Nucleus accumbens (tissue), 56 donors: ENCODE measurements at regions not wholly inside any gene's neighbourhood (a gene's known extent, or its start where the extent isn't known, plus 50 kb on each side); places are given as distances from the start of the nearest gene placed in this dataset.
A peak's percentile ranks its signal among the peaks of the same experiment; 100 is the strongest.
"Not testable (repeated sequence)": the region's sequence is repeated elsewhere in the genome, so short reads cannot be mapped to it uniquely, and the experiment has no call there.

ENCODE experiments used
- DNase-seq, 56 donors: peaks; one replicate each; lab custom pipeline; 2025; lab: John Stamatoyannopoulos, UW

DNA sequence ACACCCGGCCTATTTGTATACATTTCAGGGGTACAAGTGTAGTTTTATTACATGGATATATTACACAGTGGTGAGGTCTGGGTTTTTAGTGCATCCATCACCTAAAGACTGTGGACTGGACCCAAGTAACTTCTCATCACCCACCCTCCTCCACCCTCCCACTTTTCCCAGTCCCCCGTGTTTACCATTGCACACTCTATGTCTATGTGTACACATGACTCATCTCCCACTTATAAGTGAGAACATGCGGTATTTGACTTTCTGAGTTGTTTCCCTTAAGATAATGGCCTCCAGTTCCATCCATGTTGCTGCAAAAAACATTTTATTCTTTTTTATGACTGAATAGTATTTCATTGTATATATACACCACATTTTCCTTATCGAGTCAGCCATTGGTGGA lies 98.9 kb upstream of the WAC start:
- DNase-seq = no peak

DNA sequence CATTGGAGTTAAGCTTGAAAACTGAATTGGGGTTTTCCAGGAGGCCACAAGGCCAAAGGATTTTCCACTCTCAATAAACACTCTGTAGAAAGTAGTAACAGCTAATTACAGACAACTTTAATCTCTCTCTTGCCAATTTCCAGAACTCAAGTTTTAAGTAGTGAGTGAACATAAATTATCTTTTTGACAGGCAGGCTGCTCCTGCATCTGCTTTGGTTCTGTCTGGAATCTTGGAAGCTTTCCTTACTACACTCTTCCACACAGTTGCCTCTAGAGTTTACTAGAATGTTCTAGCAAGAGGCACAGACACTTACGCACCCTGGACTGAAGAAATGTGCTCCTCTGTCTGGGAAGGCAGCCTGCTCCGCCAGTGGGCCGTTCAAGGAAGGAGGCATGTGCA lies 90.5 kb upstream of the WAC start:
- DNase-seq = peak in 1 of 56 donors; percentile 0

GRCh38 chr10:28444031-28444430 lies 88.9 kb upstream of the WAC start:
- no peak for DNase-seq

- DNase-seq = no peak
Observed at GRCh38 chr10:28445516-28445915, 87.4 kb upstream of the WAC start.

DNA sequence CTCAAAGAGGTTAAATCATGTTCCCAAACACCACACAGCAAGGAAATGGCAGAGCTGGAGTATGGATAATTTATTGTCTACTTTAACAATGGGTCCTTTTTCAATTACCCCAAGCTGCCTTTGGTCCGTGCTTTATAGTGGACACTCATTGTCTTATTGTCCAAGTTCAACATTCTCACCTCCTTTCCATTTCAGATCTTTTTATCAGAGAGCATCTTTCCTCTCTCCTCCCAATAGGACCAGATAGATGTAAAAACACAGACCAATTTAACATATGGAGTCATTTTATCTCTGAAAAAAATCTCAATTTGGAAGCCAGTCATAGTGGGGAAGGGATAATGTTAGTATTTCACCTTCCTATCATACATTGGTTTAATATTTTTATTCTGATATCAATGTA lies 83.5 kb upstream of the WAC start:
- DNase-seq = no peak

DNA sequence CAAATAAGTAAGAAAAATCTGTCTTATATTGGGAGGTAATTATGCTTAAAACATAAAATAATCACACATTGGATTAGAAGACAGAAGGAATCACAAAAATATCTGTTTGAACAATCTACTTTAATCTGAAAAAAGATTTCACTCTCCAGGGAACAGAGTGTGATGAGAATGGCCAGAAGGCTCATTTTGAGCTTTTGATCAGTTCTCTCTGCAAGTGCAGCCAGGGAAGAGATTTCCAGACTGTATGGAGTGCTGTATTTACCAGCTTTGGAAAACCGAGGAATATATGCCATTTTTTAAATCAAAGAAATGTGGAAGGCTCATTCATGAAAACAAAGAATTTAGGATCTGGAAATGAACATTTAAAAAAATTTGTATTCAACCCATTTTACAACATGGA lies 83.0 kb upstream of the WAC start:
- DNase-seq = no peak

GRCh38 chr10:28453926-28454325 lies 79.0 kb upstream of the WAC start:
- no peak for DNase-seq

GRCh38 chr10:28457110-28457509 lies 75.8 kb upstream of the WAC start:
- DNase-seq = no peak

GRCh38 chr10:28457873-28458272 lies 75.0 kb upstream of the WAC start:
- not testable (repeated sequence) for DNase-seq

GRCh38 chr10:28459453-28460144 lies 73.3 kb upstream of the WAC start:
- DNase-seq = no peak

GRCh38 chr10:28463141-28463540 lies 69.8 kb upstream of the WAC start:
- DNase-seq = no peak

DNA sequence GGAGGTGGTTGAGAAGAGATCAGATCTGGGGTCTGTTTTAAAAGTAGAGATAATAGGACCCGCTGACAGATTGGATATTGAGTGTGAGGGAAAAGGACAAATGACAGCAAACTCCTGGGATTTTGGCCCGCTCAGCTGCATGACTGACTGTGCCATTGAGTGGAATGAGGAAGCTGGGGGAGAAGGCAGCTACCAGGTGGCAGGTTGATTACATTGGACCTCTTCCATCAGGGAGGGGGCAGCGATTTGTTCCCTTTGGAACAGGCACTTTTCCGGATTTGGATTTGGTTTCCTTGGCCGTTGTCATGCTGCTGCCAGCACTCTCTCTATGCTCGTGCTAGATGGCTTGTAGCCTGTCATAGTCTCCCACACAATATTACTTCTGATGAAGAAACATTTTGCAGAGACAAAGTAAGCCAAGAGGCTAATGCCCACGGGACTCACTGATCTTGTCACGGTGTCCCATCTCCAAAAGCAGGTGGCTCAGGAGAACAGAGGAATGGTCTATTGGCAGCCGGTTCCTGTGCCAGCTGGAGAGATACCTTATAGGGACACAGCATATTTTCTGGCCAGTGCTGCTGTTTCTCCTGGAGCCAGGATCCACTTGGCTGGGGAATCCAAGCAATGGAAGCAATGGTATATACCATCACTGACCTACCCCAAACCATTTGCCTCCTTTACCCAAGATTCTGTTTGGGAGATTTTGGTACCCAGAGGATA lies 69.1 kb upstream of the WAC start:
- DNase-seq = no peak

- DNase-seq = no peak
Observed at GRCh38 chr10:28467615-28468014, 65.3 kb upstream of the WAC start.

DNA sequence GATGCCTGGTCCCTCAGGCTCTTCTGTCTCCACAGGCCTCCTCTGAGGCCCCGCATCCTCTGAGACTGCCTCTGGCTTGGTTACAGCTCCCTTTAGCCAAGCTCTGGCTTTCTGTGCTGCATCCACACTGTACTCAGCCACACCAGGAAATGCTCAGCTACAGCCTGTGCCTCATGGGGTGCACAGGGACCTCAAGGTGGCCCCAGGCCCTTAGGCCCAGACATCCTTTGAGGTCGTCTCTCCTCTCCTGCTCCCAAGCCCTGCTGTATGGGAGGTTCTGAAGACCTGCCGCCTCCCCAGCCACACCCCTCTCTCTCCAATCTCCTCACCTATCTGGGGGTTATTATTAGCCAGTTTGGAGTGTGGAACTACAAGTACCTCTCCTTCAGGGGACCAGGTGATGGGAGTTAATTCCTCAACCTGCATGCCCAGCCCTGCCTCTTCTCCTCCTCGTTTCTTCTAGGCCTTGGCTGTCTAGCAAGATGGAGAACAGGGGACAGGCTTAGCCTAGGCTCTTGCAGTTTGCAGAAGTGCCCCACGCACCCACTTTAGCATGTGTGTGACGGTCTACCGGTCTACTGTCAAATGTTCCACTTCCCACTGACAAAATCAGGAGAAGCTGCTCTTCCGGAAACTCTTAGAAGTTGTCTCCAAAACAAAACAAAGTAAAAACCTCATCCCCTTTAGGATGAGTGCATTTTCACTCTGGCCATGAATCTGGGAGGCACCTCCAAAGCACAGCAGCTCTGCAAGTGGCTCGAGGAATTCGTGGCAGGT lies 64.0 kb upstream of the WAC start:
- no peak for DNase-seq

DNA sequence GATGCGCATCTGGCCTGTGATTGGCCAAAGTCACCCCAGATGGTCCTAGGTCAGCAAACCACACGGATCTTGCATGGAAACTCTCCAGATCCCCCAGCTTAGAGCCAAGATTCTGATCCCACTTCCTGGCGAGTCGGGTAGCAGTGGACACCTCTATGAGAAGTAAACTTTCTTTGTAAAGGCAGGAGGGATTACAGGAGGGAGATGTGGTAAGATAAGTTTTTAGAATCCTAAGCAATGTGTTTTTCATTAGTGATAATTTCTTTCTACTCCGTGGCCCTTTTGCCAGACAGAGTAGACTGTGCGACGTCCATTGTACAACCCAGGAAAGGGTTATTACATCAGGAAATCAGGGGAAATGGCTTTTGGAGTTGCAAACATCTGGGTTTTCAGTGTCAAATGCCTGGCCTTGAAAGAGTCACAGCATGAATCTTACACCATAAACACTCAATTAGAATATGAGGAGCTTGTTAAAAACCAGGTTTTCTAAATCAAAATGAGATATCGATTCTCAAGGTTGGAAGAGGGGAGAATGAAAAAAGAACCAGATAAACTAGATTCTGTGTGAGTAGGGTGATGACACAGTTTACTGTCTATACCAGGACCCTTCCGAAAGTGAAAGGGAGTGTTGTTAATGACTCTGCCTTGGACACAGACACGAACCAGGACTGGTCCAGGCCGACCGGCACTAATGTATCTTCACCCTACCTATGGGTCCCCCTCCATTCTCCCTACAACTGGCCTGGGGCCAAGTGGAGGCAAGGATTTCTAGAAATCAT lies 61.9 kb upstream of the WAC start:
- DNase-seq = no peak

DNA sequence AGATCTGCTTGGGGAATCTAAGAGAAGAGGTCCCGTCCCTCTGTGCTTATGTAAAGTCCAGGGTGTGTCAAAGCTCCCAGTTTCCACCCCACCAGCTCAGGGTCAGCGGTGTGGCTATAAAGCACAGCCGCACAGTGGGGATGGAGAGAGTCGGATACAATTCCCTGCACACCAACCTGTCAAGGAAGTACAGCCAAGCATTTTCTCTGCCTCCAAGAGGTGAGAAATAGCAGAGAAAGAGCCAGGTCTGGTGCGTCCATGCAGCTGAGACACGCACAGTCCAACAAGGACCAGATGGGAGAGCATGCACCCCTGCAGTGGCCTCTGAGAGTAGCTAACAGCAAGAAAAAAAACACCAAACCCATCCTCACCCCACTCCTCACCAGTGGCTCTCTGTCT lies 61.3 kb upstream of the WAC start:
- DNase-seq = no peak

GRCh38 chr10:28478646-28479045 lies 54.3 kb upstream of the WAC start:
- no peak for DNase-seq

GRCh38 chr10:28479425-28479865 lies 53.5 kb upstream of the WAC start:
- peak in 1 of 56 donors; percentile 1 for DNase-seq

DNA sequence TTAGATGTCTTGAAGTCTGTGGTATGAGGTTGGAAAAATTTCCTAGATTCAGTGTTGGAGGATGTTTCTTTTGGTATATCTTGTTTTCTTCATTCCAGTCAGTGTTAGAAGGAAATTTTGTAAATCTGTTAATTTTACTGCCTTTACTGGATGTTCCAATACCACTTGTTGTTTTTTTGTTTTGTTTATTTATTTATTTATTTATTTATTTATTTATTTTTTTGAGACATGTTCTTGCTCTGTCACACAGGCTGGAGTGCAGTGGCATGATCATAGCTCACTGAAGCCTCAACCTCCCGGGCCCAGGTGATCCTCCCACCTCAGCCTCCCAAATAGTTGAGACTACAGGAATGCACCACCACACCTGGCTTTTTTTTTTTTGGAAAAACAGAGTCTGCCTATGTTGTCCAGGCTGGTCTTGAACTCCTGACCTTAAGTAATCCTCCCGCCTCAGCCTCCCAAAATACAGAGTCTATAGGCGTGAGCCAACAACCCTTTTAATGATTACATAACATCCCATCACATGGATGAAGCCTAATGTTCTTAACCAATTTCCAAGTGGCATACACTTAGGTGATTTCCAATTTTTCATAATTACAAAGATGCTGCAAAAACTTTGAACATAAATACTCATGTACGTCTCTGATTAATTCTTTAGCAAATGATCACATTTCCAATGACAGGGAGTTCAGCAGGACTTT lies 52.8 kb upstream of the WAC start:
- no peak for DNase-seq

- no peak for DNase-seq
Observed at GRCh38 chr10:28480628-28480965, 52.3 kb upstream of the WAC start.
